GM12872 (cell line): ENCODE measurements at regions not wholly inside any gene's neighbourhood (a gene's known extent, or its start where the extent isn't known, plus 50 kb on each side); places are given as distances from the start of the nearest gene placed in this dataset.

Source experiments
- CTCF ChIP-seq: IDR thresholded peaks from 3 replicates; pipeline ENCODE4 v1.5.1; 2011; ENCODE audit warnings: low read depth, mild to moderate bottlenecking, low read length, moderate library complexity; ENCODE audit not compliant: insufficient read depth

- TF ChIP-seq CTCF, result no peak
Measured at GRCh38 chr3:59576606-59577005, 526.8 kb upstream of the CFAP20DC start.

- TF ChIP-seq CTCF, result peak; percentile 96
Measured at GRCh38 chr3:59575113-59576001, 525.5 kb upstream of the CFAP20DC start.

DNA sequence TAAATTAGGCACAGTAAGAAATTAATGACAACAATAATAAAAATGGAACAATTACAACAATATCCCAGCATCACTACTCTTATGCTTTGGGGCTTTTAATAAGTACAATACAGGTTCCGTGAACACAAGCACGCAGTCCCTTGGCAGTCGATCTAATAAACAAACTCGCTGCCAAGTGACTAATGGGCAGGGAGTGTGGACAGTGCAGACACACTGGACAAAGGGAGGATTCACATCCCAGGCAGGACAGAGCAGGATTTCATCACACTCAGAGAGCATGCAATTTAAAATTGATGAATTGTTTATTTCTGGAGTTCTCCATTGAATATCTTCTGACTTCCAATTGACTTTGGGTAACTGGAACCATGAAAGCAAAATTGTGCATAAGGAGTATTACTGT, 524.1 kb upstream of the CFAP20DC start:
- no peak for TF ChIP-seq CTCF

- no peak for TF ChIP-seq CTCF
Measured at GRCh38 chr3:59572106-59572505, 522.3 kb upstream of the CFAP20DC start.

DNA sequence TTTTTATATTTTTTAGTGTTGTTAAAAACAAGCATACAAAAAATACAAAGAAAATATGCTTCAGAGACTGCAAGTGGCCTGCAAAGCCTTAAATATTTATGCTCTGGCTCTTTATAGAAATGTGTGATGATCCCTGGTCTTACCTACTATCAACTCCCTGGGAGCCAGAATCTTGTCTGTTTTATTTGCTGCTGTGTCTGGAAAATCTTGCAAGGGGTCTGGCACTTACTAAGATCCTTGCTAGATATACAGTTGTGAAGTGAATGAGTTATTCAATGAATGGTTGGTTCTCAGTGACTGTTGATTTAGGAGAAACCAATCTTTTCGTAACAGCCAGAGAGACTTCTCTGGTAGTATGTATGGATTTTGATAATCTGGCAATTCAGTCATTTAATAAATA, 521.0 kb upstream of the CFAP20DC start:
- no peak for TF ChIP-seq CTCF

GRCh38 chr3:59567661-59568060, 517.8 kb upstream of the CFAP20DC start:
- TF ChIP-seq CTCF, result no peak

GRCh38 chr3:59566481-59566975, 516.7 kb upstream of the CFAP20DC start:
- no peak for TF ChIP-seq CTCF
